DMS153 (cell line): ENCODE measurements at regions not wholly inside any gene's neighbourhood (a gene's known extent, or its start where the extent isn't known, plus 50 kb on each side); places are given as distances from the start of the nearest gene placed in this dataset.

Experiments
- DNase-seq: peaks from one replicate; lab custom pipeline; 2025; lab: John Stamatoyannopoulos, UW

GRCh38 chr22:49289822-49290679 lies 537.6 kb downstream of the BRD1 start:
- no peak for DNase-seq

DNA sequence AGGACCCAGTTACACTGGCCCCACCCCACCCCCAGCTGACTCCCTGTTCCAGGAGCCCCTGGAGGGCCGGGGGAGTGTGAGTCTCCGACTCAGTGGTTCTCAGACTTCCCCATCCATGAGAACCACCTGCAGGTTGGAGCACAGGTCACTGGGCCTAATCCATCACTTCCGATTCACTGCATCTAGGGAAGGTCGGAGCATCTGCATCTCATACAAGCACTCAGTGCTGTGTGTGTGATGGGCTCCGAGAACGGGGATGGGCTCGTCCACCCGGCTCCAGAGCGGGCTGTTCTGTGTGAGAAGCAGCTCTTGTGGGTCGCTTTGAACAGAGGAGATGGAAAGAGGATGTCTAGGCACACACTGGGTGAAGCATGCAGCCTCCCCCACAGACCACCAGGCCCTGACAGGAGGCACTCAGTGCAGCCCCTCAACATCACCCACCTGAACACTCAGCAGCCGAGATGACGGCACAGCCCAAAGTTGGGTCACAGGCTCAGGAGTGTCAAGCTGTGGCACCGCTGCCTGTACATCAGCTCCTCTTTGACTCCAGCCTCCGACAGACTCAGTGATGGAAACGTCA lies 541.4 kb downstream of the BRD1 start:
- no peak for DNase-seq

GRCh38 chr22:49284931-49285330 lies 542.7 kb downstream of the BRD1 start:
- no peak for DNase-seq

DNA sequence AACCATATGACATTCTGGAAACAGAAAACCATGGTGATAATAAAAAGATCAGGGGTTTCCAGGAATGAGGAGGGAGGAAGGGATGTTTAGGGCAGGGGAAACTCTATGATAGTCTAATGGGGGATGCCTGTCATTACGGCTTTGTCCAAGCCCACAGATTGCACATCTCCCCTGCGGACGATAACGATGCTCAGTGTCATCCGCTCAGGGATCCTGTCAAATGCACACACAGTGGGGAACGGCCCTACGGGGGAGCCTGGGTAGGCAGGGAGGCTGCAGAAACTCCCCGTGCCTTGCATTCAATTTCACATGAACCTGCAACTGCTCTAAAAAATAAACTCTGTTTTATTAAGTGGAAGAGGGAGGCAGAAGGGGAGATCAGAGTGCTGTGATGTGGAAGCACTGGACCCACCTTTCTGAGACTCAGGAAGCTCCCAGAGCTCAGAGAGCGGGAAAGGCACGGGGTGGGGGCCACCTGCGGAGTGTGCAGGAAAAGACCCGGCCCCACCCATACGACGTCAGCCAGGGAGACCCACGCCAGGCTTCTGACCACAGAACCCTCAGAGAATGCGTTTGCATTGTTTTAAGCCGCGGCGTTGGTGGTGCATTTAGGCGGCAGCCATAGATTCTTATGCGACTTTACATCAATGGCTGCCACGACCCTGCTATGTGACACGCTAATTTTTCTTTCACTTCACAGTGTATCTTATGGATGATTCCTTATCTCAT lies 543.5 kb downstream of the BRD1 start:
- DNase-seq = no peak

DNA sequence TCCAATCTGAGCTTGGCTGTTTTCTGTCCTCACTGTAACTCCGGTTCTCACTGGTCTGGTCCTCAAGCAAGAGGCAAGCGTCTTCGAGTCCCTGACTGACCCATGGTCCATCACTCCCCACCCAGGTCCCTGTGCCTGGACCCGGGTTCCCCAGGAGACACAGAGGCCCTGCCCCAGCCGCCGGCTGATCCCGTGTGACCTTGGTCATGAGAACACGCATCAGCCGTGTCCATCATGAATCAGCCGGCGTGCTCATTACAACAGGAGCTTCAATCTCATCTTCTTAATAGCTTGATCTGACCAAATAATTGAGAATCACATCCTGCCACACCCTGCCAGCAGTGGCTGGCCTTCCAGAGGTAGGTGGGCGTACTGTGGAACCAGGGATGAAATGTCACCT lies 545.1 kb downstream of the BRD1 start:
- no peak for DNase-seq

GRCh38 chr22:49281467-49282340 lies 546.0 kb downstream of the BRD1 start:
- no peak for DNase-seq

DNA sequence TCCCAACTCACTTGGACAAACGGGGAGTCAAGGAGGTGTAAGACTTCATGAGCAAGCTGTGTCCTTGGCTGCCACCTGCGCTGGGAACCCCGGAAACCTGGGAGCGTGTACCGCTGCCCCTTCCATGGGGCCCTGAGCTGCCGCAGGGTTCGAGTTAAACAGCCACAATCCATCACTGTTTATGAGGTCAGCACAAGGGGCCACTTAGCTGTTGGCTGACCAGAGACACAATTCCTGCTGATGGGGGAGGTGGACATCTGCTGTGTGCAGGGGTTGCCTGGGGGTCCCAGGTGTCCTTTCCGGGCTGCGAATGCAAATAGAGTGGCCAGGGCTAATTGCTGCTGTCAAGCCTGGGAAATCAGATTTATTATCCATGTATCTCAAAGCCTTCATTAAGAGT lies 549.3 kb downstream of the BRD1 start:
- no peak for DNase-seq

DNA sequence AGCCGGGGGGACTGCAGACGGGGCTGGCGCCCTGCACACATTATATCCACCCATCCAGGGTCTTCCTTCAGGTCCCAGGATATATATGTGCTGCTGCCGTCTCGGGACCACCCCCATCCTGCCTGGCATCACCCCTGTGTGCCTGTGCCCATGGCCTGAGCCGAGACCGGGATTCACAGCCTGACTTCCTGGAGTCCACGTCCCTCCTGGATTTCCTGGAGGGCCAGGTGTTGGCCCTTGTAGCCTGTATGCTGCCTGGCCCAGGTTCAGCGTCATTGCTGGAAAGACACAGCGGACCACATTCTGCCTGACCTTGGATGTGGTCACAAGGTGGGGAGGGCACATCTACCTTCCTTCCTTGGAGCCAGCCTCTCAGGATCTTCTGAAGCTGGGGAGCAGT lies 551.1 kb downstream of the BRD1 start:
- DNase-seq = no peak

DNA sequence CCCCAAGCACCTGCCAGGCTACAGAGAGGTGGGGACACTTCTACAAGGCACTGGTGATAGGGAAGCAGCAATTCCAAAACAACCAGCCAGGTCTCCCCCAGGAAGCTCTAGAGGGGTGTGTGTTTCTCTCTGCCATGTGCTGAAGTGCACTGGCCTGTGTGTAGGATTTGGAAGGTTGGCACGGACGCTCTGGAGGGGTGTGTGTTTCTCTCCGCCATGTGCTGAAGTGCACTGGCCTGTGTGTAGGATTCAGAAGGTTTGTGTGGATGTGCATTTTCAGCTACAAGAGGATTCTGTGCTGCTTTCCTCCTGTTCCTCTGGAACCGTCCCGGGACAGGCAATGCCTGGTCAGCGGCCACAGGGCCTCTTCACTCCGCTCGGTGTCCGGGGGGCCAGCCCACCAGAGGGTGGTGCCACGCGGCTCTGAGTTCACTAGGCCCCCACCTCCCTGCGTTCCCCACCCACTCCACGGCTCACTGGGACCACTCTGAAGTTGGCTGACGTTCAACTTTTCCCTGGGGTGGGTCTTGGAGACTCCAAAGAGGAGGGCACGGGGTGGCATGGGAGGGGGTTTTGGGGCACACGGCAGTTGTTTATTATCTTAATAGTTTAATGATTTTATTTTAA lies 552.8 kb downstream of the BRD1 start:
- DNase-seq = no peak

GRCh38 chr22:49272546-49273125 lies 555.0 kb downstream of the BRD1 start:
- DNase-seq = no peak

- no peak for DNase-seq
These were observed 555.8 kb downstream of the BRD1 start for GRCh38 chr22:49271831-49272230.

GRCh38 chr22:49271369-49271727 lies 556.3 kb downstream of the BRD1 start:
- no peak for DNase-seq

DNA sequence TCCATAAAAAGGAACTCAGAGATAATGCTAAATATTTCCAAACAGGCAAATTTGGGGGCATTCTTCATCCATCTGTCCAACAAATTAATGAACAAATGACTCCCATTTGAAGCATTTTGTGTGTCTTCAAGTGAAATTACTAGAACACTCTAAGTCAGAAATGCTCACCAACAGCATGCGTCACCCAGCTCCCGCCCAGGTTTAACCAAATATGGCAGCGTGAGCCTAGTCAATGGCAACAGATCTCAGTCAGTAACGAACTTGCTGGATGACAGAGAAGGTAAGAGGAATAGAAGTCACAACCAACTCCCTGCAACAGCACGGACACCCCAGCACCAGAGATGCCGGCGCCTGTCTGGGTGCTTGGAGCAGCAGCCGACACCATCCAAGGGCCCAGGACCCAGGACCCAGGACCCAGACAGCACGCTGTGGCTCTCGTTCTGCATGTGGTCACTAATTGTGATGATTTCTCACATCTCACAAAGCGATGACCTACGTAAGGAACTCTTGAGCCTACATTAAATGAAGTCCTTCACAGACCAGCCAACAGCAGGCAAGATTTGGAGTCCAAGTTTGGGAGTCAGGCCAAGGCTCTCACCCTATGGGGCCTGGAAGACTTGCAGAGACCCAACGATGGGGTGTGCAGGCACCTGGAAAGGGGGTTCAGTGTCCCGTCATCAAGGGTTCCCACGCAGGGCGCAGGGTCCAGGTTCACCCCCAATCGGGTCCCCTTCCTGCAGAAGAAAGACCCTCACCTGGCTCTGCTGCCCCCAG lies 556.9 kb downstream of the BRD1 start:
- DNase-seq = no peak

DNA sequence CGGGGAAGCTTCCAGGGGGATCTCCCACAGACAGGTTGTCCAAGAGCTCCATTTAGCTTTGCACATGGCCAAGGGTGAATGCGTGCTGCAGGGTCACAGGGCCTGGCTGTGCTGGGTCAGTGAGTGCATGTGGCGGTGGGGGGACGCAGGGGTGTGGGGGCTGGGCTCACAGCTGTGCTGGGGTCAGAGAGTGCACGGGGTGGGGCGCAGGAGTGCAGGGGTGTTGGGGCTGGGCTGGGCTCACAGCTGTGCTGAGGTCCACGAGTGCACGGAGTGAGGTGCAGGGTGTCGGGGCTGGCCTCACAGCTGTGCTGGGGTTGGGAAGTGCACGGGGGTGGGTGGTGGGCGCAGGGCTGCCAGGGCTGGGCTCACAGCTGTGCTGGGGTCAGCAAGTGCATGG lies 557.7 kb downstream of the BRD1 start:
- no peak for DNase-seq

GRCh38 chr22:49269371-49269770 lies 558.3 kb downstream of the BRD1 start:
- no peak for DNase-seq

GRCh38 chr22:49268924-49269323 lies 558.7 kb downstream of the BRD1 start:
- DNase-seq = no peak

DNA sequence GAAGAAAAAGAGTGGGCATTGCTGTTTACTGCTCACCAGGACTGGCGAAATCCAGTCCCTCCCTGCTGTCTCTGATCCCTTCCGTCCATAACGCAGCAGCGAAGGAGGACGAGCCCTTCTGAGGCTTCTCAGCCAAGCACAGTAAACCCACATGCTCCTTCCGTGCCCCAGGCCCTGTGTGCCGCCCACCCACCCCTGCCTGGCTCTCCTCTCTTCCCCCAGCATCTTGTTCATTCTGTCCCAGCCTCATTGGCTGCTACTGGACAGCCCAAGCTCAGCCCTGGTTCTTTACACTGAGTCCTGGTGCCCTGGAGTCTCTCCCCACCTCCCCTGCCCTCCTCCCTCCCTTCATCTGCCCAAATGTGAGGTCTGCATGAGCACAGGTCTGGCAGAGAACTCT lies 559.7 kb downstream of the BRD1 start:
- no peak for DNase-seq

DNA sequence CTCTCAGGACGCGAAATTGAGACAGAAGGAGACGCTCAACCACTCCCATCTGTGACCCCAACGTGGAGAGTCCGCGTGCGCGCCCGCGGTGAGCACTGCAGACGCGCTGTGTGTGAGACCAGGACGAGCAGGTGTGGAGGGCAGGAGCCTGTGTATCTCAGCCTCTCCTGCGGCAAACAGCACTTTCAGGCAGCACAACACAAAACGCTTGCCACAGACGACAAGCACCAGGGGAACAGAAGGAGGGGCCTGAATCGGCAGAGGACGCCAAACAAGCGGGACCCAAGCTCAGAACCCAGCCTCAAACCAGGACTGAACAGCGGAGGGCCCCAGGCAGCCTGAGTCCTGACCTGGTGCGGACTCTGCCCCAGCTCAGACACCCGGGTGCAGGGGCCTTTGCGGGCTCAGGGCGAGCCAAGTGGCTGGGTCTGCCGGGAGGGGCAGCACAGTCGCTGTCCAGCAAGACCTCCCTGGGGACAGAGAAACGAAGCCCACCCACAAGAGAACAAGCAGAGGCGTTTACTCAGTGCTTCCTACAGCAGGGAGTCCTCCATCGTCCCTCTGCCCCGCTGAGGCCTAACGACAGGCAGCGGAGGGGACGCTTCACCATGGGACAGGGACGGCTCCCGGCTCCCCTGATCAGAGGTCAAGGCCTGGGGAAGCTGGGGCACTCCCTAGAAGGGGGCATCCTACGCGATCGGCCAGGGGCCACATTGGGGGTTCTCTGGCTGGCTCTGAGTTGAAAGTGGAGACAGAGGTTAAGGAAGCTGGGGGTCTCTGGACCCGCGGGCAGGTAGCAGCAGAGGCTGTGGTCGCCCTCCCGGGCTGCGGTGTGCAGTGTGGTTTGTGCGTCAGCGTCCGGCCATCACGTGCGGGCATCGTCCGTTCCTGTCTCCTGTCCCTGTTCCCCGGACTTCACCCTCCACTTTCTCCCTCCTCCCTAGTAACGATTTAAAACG lies 560.8 kb downstream of the BRD1 start:
- DNase-seq = no peak

DNA sequence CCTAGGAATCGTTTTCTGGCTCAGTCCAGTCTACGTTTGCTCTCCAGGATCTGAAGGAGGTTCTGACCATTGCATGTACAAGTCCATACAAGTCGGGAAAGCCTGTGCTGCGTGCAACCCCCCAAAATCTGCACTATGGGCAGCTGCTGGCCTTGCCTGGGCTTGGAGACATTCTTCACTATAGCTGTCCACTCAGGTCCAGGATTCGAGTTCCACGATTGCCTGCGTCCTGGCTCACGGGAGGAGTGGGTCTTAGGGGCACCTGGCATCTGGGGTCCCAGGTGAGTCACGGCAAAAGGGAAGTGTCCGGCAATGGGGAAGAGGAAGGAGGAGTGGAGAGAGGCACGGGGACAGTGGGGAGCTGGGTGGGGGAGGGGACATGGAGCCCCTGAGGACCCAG lies 563.0 kb downstream of the BRD1 start:
- DNase-seq = no peak
